RWPE2 (cell line): ENCODE measurements at regions not wholly inside any gene's neighbourhood (a gene's known extent, or its start where the extent isn't known, plus 50 kb on each side); places are given as distances from the start of the nearest gene placed in this dataset.

Experiments used
- ATAC-seq: fragments of 200-7000 bp; cut with Tn5 transposase; 3 replicates; pipeline ENCODE4 v1.9.1; 2021; ENCODE audit warnings: low read depth
- DNase-seq: peaks from one replicate; pipeline ENCODE4 v3.0.0-alpha.2; 2020; ENCODE audit warnings: low spot score
- H3K27ac ChIP-seq: fragments of 450-650 bp; 2 replicates; pipeline ENCODE4 v1.5.1; 2017; ENCODE audit warnings: mild to moderate bottlenecking; ENCODE audit not compliant: poor library complexity, severe bottlenecking
- H3K27me3 ChIP-seq: fragments of 250-450 bp; sonication (Bioruptor Pico); 2 replicates; pipeline ENCODE4 v1.5.1; 2021; ENCODE audit warnings: mild to moderate bottlenecking, moderate library complexity; ENCODE audit not compliant: insufficient read depth, poor library complexity, severe bottlenecking
- H3K36me3 ChIP-seq: fragments of 250-450 bp; sonication (Bioruptor Pico); 2 replicates; pipeline ENCODE4 v1.5.1; 2020; ENCODE audit warnings: low read depth, mild to moderate bottlenecking, moderate library complexity
- H3K4me1 ChIP-seq: fragments of 250-450 bp; sonication (Bioruptor Pico); 2 replicates; pipeline ENCODE4 v1.5.1; 2021; ENCODE audit warnings: mild to moderate bottlenecking, moderate library complexity; ENCODE audit not compliant: insufficient read depth, poor library complexity, severe bottlenecking
- H3K4me3 ChIP-seq: fragments of 250-450 bp; sonication (Bioruptor Pico); 2 replicates; pipeline ENCODE4 v1.5.1; 2021; ENCODE audit warnings: mild to moderate bottlenecking, moderate library complexity; ENCODE audit not compliant: severe bottlenecking
- H3K9me3 ChIP-seq: fragments of 250-450 bp; sonication (Bioruptor Pico); 2 replicates; pipeline ENCODE4 v1.5.1; 2021; ENCODE audit warnings: mild to moderate bottlenecking, moderate library complexity; ENCODE audit not compliant: severe bottlenecking
- TF ChIP-seq, protein P1 (sequence below): fragments of 450-650 bp; IDR thresholded peaks from one replicate; pipeline ENCODE4 v1.5.1; 2017; ENCODE audit warnings: mild to moderate bottlenecking, moderate library complexity; ENCODE audit not compliant: poor library complexity, severe bottlenecking

DNA sequence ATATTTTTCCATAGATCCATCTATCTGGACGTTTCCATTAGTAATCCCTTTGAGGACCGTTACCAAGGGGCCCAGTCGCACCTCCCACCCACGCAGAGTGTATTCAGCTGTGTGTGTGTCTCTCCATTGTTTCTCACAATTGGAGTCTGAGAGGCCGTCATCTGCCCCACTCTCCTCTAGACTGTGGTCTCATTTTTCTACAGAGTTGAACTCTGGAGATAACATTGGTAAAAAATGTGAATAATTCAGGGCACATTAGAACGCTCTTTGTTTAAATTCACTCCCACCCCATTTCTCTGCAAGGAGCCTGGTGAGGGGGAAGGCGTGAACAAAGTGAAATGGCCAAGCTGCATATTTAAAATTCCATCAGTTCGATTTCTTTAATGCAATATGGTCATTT lies 333.1 kb upstream of the MAF start:
- TF ChIP-seq, protein P1, sequence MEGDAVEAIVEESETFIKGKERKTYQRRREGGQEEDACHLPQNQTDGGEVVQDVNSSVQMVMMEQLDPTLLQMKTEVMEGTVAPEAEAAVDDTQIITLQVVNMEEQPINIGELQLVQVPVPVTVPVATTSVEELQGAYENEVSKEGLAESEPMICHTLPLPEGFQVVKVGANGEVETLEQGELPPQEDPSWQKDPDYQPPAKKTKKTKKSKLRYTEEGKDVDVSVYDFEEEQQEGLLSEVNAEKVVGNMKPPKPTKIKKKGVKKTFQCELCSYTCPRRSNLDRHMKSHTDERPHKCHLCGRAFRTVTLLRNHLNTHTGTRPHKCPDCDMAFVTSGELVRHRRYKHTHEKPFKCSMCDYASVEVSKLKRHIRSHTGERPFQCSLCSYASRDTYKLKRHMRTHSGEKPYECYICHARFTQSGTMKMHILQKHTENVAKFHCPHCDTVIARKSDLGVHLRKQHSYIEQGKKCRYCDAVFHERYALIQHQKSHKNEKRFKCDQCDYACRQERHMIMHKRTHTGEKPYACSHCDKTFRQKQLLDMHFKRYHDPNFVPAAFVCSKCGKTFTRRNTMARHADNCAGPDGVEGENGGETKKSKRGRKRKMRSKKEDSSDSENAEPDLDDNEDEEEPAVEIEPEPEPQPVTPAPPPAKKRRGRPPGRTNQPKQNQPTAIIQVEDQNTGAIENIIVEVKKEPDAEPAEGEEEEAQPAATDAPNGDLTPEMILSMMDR: no peak
- no peak for DNase-seq
- Histone ChIP-seq H3K27ac (no peak overlapping the region), H3K36me3 (no peaks in the 10 kb centered on the region), H3K4me1 (no peaks in the 10 kb centered on the region), H3K4me3 (no peak overlapping the region), H3K9me3 (no peaks in the 10 kb centered on the region), H3K27me3 (no peaks in the 10 kb centered on the region)
- no peak for ATAC-seq

DNA sequence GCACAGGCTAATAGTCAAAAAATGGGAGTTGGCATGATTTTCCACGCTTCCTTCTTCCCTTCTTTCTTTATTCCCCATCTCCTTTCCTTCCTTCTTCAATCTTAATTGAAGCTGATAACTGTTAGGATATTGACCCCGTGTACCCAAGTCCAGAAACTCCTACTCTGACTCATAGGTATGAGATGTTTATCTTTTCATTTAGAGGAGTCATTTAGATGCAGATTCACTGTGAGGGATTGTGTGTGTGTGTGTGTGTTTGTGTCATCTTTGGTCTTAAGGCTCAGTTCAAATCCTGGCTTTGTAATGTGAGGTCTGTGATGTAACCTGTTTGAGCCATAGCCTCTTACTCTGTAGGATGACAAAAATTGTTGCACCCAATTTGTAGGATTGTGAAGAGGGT lies 332.0 kb upstream of the MAF start:
- Histone ChIP-seq H3K4me1 (no peaks in the 10 kb centered on the region), H3K27me3 (no peaks in the 10 kb centered on the region), H3K27ac (no peak overlapping the region), H3K36me3 (no peaks in the 10 kb centered on the region), H3K9me3 (no peaks in the 10 kb centered on the region), H3K4me3 (no peak overlapping the region)
- TF ChIP-seq, protein P1: no peak
- ATAC-seq (no peak), DNase-seq (no peak)

DNA sequence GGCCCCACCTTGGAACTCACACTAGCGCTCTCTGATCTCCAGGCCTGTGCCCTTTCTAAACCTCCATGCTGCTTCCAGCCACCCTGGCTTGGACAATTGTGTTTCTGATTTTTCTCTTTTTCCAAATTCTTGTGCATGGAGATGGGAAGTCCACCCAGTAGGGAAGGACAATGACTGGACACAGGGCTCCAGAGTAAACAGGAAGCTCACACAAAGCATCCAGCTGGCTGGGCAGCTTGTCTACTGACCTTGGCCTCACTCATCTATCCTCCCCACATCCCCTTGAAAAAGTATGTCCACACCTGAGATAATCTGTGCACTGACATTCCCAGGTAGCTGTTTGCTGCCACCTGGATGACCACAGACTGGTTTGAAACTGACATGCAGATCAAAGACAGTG lies 331.2 kb upstream of the MAF start:
- DNase-seq (no peak), ATAC-seq (no peak)
- Histone ChIP-seq H3K4me1 (no peaks in the 10 kb centered on the region), H3K4me3 (no peak overlapping the region), H3K9me3 (no peaks in the 10 kb centered on the region), H3K36me3 (no peaks in the 10 kb centered on the region), H3K27ac (no peak overlapping the region), H3K27me3 (no peaks in the 10 kb centered on the region)
- TF ChIP-seq, protein P1: no peak

DNA sequence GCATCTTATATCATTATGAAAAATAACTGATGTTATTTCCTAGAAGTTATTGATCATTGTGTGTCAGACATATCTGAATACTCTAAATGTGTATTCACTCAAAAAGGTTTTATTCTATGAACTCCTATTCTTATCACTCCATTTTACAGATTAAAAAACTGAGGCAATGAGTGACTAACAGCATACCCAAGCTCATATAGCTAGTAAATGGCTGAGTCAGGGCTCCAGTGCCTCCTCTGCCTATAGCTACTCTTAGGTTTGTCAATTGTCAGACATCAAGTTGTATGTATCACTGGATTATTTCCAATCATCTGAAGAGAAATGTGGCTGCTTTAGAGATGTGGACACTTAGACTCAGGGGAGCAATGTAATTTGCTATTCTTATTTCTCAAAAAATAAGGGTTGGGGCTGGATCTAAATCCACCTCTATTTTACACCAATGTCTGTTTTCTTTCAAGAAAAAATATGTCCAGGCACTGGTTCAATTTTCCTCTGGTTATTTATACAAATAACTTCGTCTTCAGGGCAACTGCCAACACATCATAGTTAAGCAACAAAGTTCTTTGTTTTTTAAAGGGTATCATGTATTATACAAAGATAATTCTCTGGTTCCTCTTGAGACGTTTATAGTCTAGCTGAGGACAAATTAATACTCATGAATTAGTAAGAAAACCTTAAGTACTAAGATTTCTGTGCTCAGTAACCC lies 328.9 kb upstream of the MAF start:
- Histone ChIP-seq H3K27ac (no peak overlapping the region), H3K4me3 (no peak overlapping the region), H3K36me3 (no peaks in the 10 kb centered on the region), H3K27me3 (no peaks in the 10 kb centered on the region), H3K9me3 (no peaks in the 10 kb centered on the region), H3K4me1 (no peaks in the 10 kb centered on the region)
- ATAC-seq (no peak), DNase-seq (no peak)
- TF ChIP-seq, protein P1: no peak

DNA sequence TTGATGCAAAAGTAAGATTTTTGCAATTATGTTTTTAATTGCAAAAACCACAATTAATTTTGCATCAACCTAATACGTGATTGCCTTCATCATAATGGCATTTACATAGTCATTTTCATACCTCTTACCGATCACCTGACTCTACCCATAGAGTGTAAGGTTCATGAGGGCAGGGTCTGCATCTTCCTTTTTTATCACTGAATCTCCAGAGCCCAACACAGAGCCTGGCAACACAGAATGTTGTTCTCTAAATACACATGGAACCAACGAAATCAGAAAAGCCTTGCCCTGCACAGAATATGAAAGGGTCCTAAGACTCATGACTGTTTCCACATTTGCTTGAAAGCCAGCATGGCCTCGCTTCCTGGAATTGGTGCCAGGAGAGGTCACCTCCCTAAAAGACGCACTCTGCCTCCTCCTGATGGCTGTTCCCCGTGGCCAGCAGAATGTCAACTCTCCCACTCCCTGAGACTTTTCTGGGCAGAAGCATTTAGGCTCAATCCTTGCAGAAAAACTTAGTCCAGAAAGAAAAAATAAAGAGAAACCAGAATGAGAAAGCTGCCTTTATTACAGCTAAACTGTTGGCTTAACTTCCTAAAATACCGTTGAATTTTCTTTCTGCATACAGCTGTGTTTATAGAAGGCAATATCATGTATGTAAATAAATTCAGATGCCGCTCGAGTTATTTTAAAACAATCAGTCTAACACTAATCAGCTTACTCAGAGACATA lies 327.8 kb upstream of the MAF start:
- no peak overlapping the region for H3K27ac ChIP-seq
- no peaks in the 10 kb centered on the region for H3K27me3 ChIP-seq
- H3K9me3 ChIP-seq: no peaks in the 10 kb centered on the region
- ATAC-seq (no peak), DNase-seq (no peak)
- TF ChIP-seq, protein P1: no peak
- no peaks in the 10 kb centered on the region for H3K36me3 ChIP-seq
- no peaks in the 10 kb centered on the region for H3K4me1 ChIP-seq
- no peak overlapping the region for H3K4me3 ChIP-seq
